NCI-H2196 (cell line): ENCODE measurements at regions not wholly inside any gene's neighbourhood (a gene's known extent, or its start where the extent isn't known, plus 50 kb on each side); places are given as distances from the start of the nearest gene placed in this dataset.
A peak's percentile ranks its signal among the peaks of the same experiment; 100 is the strongest.

Source experiments
- DNase-seq: peaks from one replicate; lab custom pipeline; 2025; ENCODE audit not compliant: unreplicated experiment; lab: John Stamatoyannopoulos, UW

DNA sequence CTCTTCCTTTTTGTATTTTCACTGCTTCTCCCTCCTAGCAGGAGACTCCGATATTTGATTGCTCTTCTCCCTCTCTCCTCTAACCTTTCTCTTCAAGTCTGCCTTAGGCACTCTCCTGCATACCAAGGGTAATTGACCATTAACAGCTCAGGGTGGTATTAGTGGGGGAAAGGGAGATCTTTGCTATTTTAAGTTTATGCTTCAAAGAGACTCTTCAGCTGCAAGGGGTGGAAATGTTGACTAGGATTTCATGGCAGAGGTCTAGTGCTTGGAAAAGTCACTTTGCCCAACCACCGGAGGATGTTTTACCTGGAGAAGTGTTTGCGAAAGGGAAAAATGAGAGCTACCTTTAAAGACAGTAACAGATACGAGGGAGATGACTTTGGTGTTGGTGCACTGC, 453.7 kb downstream of the SLC4A3 start:
- no peak for DNase-seq

DNA sequence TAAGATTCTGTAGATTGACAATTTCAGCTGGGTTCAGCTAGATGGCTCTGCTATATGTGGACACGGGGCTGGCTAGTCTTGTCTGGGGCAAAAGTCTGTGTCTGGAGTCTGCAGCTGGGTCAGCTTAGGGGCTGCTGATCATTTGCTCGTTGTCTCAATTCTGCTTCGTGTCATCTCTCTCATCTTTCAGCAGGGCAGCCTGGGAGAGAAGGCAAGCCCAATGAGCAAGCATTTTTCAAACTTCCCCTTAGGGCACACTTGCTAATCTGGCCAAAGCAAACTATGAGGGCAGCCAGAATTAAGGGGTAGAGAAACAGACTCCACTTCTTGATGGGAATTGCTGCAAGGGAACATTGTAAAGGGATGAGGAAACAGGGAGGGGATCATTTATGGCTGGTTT, 462.6 kb downstream of the SLC4A3 start:
- no peak for DNase-seq

DNA sequence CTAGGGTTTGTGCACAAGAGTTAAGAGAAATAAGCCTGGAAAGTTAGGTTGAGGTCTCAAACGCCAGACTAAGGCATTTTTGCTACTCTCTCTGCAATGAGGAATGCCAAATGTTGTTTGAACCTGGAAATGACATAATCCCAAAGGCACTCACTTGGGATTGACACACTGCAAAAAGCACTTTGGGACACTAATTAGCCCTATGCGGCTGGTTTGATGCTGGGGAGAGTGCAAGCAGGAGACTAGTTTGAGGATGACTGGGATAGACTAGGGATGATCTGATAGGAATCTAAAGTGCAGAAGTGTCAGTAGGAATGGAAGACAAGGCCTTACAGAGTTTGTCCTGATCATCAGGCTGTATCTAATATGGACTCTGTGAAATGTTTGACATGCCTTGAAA, 469.0 kb downstream of the SLC4A3 start:
- no peak for DNase-seq

DNA sequence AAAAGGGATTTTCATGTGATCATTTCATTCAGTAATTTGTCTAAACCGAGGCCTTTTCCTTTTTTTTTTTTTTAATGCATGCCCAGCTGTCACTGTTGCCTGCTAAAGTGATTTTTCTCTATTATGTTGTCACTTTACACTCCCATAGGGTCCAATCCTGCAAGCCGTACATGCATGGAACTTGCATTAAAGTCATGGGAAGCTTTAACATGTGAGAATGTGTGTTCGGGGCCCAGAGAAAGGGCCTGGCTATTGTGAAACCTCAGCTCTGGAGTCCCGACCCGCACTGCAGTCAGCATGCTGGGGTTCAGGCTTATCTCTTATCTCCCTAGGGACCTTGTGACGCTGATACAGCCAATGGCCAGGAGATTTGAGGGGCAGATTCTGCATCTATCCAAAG, 474.6 kb downstream of the SLC4A3 start:
- no peak for DNase-seq

DNA sequence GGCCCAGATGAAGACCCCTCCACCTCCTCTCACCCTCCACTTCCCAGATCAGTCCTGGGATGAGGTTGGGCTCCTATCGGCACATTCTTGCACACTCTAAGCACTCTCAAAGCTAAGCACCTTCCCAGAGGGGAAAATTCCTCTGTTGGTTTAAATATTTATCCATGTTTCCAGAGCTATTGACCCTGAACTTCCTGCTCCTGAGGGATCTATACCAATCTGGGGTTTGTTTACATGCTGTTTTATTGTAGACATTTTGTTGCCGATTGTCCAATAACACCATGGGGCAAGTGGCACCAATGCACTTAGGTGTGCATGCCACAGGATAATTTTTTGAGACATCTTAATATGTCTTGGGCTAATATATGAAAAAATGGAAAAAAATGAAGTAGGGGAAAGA, 476.2 kb downstream of the SLC4A3 start:
- DNase-seq, result no peak

DNA sequence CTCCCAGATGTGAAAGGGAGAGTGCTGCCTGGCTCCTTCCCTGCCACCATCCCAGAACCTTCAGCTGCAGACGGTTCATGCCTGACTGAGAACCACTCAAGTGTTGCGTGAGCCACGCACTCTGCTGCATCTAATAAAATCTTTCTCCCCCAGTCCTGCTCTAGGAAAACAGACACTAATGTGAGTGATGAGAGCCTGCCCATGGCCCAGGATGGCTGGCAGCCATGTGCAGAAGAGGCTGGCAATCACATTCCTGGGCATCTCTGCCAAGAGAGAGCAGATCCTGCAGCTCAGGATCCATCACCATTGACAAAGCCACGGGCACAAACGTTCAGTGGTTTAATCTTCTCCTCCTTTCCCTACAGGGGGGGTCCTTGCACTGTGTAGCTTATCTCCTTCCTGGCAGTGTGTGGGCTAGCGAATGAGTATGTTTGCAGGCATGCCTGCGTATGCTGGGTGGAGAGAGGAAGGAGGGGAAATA, 477.5 kb downstream of the SLC4A3 start:
- peak; percentile 6 for DNase-seq

DNA sequence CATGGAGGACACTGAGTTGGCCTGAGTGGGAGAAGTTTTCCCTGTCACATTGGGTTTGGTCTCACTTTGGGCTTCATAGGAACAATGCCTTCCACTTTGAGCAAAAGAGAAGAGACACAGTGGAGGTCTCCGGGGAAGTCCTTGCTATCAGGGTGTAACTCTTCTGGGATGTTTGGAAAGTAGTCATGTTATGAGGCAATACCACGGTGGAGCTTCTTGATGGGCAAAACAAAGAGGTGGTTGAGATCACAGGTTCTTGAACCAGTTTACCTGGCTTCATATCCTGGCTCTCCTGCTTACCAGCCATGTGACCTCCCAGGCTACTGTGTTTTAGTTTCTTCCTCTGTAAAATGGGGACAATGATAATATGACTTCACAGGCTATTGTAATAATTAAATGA, 478.6 kb downstream of the SLC4A3 start:
- DNase-seq, result no peak

DNA sequence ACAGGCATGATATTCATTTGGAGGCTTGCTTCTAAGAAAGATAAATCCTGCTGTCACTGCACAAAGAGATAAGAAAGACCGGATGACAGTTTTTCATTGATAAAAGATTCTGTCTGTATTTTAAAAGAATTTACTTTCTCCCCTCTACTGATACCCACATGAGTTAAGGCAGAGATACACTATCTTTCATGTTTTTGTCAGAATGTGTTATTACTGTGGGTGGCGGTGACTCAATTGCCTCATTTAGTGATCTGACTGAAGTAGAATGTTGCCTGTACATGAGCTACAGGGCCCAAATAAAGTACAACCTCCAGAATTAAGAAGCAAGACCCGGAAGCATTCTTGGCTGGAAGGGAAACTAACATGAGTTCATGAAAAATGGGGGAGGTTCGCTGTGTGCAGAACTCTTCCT, 480.0 kb downstream of the SLC4A3 start:
- no peak for DNase-seq

DNA sequence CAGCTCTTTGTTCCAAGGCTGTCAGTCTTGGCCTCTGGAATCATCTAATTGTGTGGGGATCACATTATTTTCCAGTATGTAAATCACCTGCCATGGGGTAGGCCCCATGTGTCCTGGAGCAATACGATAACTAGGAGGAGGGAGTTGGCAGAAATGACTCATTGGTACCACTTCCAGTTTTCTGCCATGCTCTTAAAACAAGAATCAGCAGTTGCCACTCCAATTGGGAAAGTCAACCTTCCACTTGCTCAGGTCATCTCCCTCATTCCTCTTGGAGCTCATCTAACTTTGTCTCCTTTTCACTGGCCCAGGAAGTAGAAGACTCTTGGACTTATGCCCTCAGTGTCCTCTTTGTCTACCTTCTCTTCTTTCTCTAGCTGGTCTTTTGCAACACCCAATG, 487.0 kb downstream of the SLC4A3 start:
- no peak for DNase-seq

DNA sequence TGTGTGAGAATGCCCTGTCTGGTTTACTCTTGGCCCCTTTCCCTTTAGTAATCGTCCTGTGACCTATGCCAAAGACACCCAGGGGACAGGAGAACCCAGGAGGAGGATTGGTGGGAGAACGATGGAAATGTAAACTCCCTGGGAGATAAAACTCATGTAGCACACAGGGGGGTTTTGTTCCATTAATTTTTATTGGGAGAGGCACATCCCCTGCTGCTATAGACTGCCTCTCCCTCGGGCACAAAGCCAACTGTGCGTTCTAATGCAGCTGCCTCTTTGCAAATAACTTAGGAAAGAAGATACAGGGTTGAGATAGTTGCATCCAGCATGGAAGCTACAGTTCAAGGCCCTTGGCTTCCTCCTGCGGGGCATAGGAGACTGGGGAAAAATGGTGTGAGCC, 489.6 kb downstream of the SLC4A3 start:
- DNase-seq, result no peak

DNA sequence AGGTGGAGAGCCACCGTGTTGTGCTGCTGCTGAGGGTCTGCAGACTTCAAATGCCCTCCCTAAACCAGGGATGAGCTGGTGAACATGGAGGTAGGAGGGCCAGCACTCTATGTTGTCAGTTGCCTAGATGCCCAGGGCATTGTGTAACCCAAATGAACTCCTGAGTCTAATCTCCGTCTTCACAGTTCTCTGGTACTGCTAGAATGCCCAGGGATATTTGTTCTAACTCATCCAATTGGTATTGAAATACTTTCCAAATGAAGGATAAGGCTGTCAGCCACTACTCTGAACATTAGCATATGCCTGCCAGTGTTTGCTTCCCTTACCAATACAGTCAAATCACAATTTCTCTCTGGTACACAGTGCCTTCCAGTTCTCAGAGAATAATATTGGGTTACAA, 492.6 kb downstream of the SLC4A3 start:
- no peak for DNase-seq

DNA sequence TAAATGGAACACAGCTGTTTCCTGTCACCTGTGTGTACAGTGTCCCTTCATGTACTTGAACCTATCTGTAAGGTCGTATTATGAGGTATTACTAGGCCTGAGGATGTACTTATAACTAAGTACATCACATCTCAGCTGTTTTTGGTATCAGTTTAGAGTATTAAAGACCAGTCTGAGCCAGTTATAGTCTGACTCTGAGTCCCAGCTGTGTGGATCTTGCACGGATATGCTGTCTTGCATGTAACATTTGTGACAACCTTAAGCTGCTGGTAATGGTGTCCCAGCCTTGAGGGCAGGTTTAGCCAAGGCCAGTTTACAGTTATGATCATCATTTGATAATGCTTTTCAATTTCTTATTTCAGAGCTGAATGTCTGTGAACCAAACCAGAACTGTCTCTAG, 496.3 kb downstream of the SLC4A3 start:
- DNase-seq, result no peak

DNA sequence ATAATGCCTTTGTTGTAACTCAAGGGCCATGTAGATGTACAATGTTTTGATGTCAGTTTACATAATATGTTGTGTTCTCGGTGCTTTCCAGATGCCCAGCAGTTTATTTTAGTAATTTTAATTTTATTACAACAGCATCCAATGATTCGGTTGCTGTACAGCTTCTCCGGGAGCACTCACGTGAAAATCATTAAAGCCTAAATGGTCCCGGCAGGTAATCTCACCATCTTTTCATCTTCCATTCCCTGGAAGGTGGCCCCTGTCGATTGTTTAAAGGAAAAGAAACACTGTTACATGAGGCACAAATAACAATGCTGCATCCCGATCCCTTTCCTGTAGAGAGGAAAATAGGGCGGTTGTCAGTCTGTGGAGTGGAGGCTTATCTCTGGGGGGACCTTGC, 498.1 kb downstream of the SLC4A3 start:
- DNase-seq, result no peak

DNA sequence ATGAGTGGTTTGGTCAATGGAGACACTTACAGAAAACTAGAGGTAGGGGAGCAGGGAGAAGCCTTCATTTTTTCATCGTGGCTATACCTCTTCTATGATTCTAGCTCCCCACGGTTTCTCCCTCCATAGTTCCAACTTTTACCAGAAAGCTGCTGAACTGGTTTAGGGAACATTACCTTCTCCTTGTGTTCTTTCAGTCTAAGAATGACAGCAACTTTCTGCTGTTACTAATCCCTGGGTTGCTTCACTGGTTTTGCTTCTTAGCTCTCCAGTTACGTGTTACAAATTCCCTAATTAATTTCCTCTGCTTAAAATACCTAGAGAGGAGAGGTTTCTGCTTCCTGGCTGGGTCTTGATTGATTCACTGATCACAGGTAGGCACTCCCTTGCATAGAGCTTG, 499.9 kb downstream of the SLC4A3 start:
- DNase-seq, result no peak

DNA sequence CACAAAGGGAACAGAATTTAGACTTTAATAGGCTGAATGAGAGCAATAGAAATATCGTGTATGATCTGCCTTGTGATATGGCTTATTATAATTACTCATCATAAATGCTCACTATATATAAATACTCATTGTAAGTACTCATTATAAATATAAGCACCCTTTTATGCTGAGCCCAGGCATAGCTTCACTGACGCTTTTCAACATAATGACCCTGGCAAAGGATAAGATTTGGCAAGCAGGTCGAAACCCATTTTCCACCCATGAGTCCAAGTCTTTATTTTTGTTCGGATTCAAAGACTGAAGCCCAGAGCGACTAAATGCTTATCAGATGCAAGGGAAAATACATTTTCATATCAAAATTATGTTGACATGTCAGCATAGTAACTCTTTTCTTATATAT, 500.4 kb downstream of the SLC4A3 start:
- DNase-seq, result no peak

DNA sequence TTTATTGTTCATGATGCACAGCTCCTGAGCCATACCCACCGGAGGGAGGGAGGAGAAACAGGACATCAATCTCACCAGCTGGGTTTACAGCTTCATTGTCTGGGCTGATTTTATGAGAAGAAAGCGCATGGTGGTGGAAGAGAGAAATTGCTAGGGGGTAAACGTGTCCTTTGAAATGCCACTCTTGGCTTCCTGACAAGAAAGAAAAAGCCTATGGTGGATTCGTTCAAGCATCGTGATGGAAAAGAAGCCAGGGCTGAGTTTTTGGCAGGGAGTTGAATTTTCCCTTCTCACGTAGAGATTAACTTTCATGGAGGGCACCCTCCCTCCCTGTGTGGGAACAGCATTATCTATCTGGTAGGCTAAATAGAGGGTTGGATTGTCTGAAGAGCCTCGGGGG, 502.0 kb downstream of the SLC4A3 start:
- DNase-seq, result no peak

DNA sequence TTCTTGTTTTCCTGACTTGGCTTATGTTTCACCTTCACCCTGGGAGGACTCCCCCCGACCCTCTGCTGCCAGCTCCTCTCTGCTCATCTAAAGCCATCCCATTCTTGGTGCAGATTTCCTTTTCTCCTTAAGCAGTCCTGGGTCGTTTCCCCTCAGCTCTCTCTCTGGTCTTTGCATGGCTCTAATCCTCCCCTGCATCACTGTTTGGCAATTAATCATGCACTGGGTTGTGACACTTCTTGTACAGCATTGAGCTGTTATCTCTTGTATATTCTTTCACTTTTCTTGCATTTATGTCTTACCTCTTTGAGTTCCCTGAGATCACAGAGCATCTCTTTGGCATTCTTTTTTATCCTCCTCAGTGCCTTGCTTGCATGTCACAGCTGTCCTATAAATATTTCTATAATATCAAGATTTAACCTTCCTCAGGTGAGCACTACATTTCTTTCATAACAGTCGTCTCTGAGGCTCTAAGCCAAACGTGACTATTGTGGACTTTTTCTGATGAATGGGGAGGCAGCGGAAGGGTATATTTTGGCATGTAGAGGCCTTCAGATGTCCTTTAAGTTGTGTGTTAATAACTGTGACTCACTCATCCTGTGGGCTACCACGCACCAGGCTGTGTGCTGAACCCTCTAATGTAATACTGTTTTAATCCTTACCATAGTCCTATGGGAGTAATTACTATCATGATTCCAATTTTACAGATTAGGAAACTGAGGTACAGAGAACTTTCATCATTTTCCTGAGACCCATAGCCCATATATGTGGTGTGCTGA, 507.5 kb downstream of the SLC4A3 start:
- DNase-seq, result no peak

DNA sequence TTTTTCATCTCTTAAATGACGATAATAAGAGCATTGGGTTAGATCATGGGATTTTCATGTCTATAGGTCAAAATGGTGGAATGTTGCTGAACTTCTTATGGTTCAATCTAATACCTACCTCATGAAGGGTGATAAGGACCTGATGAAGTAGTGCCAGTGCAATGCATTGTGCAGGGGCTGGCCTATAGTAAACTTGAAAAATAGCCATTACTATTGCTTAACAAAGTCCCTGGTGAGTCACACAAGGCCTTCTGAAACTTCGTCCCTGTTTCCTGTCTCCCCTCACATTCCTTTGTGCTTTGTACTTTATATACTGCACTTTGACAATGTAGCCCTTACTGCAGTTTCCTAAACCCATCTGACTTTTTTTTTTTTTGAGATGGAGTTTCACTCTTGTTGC, 515.9 kb downstream of the SLC4A3 start:
- no peak for DNase-seq

DNA sequence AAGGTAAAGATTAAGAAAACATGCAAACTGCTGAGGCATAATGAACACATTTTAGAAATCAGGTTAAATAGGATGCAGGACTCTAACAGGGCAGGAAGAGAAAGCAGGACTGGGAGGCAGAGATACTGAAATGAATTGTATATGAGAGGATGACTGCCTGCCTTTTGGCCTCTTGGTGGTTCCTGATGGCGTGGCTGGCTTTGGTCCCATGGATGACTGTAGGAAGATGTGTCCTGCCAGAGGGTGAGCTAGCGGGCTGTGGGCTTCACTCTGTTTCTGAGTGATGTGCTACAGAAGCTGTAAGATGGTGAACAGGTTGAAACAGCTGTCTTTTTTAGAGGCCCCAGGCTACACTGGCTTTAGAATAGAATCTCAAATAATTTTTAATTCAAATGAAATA, 517.0 kb downstream of the SLC4A3 start:
- DNase-seq, result no peak

DNA sequence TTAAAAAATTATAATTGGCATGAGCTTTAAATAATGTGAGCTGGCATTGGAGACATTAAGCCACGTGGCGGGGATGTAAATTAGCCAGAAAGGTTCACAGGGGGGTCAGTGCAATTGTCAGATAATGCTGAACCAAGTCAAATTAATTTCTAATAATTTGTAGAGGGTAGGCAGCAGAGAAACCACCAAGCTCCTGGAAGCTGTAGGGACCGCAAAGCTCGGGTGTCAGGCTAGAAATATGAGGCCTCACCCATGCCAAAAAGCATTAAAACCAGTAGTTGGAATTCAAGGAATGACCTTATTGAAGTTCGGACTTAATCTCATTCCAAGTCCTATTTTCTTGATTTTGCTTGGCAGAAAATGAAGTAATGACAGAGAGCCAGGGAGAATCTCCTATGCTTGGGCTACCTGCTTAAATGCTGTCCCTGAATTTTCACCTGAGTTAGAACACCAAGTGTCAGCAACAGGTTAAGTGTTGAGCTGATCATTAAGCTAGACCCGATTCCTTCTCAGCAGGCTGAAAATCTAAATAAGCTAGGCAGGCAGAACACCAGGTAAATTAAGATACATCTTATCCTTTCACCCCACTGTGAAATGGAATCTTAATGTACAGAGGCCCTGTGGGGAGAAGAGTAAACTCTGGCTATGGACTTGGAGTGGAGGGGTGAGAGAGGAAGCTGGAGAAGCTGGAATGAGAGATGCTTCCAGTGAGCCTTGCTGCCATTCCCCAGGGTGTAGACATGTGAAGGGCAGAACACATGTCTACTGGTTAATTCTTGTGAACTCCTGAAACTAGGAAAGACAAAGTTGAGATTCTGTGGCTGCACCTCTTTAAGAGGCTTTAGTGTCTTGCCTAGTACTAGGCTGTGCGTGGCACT, 520.0 kb downstream of the SLC4A3 start:
- no peak for DNase-seq

DNA sequence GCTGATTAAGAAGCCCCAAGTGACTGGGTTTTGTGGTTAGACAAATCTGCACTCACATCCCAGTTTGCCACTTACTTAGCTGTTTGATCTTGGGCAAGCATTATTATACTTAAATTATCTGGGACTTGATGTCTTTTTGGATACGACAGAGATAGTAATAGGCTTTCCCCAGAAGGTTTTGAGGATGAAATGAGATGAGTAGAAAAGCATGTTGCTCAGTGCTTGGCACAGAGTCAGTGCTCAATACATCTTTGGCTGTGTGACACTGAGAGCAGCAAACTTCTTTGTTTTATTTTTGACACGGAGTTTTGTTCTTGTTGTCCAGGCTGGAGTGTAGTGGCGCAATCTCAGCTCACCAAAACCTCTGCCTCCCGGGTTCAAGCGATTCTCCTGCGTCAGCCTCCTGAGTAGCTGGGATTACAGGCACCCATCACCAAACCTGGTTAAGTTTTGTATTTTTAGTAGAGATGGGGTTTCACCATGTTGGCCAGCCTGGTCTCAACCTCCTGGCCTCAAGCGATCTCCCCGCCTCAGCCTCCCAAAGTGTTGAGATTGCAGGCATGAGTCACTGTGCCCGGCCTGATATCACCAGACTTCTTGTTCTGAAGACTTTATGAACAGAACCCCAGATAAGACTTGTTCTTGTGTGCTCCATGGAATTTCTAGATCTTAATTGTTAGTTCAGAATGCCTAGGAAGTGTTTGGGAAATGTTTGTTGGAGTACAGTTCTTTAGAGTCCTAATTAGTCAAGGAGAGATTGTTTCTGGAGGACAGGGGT, 521.2 kb downstream of the SLC4A3 start:
- no peak for DNase-seq

DNA sequence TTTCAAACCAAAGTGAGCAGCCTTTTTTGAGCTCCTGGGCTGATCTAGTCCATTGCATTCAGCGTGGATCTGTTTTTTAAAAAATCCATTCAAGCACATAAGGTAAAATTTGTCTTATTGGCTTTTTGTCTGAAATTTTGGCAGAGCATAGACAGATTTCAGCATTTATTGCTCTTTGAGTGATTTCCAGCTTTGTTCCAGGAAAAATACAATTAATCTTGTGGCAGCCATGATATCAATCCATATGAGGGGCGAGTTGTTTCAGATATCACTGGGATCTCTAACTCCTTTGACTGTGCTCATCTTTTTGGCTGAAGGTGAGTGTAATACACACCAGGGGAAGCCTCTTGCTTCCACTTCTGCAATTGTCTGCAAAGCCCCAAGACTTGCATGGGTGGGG, 523.9 kb downstream of the SLC4A3 start:
- no peak for DNase-seq
